Natural killer cell (primary cell): ENCODE measurements at regions not wholly inside any gene's neighbourhood (a gene's known extent, or its start where the extent isn't known, plus 50 kb on each side); places are given as distances from the start of the nearest gene placed in this dataset.

Source experiments
- ATAC-seq, 3 donors: fragments of 150-1000 bp in 2 of 3; fragments of 200-7000 bp in 1 of 3; cut with Tn5 transposase; 1 replicate in 1 of 3; 2 replicates in 2 of 3; pipeline ENCODE4 v1.10.0; 2021; ENCODE audit warnings: mild to moderate bottlenecking in 2 of 3, moderate library complexity in 2 of 3
- DNase-seq, 2 donors: peaks; one replicate each; pipeline versions ENCODE4 v3.0.0 to v3.0.0-alpha.2; 2013 to 2021; ENCODE audit warnings: mixed read lengths in 1 of 2
- H3K27ac ChIP-seq: one replicate; pipeline ENCODE4 v1.5.1; 2013; ENCODE audit warnings: mild to moderate bottlenecking, low read length
- H3K27me3 ChIP-seq: one replicate; pipeline ENCODE4 v1.6.1; 2013; ENCODE audit warnings: low read length; ENCODE audit not compliant: control insufficient read depth, insufficient read depth
- H3K36me3 ChIP-seq: one replicate; pipeline ENCODE4 v1.6.1; 2013; ENCODE audit warnings: low read length; ENCODE audit not compliant: control insufficient read depth, insufficient read depth
- H3K4me1 ChIP-seq: one replicate; pipeline ENCODE4 v1.6.1; 2013; ENCODE audit warnings: low read length; ENCODE audit not compliant: control insufficient read depth, insufficient read depth
- H3K4me3 ChIP-seq: one replicate; pipeline ENCODE4 v1.5.1; 2013; ENCODE audit warnings: low read length
- H3K9me3 ChIP-seq: one replicate; pipeline ENCODE4 v1.6.1; 2013; ENCODE audit warnings: low read length; ENCODE audit not compliant: control insufficient read depth, insufficient read depth
- H3K27ac Mint-ChIP-seq, 2 donors: one replicate each; pipeline ENCODE4 v1.8.0; 2022; ENCODE audit warnings: mild to moderate bottlenecking in 2 of 2, mixed read lengths in 2 of 2, moderate library complexity in 1 of 2
- H3K27me3 Mint-ChIP-seq, 2 donors: one replicate each; pipeline ENCODE4 v1.8.0; 2022; ENCODE audit warnings: low read depth in 2 of 2, mixed read lengths in 2 of 2
- H3K36me3 Mint-ChIP-seq: one replicate; pipeline ENCODE4 v1.8.0; 2022; ENCODE audit warnings: mixed read lengths
- H3K4me1 Mint-ChIP-seq, 2 donors: one replicate each; pipeline ENCODE4 v1.8.0; 2022; ENCODE audit warnings: mixed read lengths in 2 of 2
- H3K4me3 Mint-ChIP-seq: one replicate; pipeline ENCODE4 v1.8.0; 2022; ENCODE audit warnings: mild to moderate bottlenecking, moderate library complexity, mixed read lengths
- H3K9me3 Mint-ChIP-seq, 2 donors: one replicate each; pipeline ENCODE4 v1.8.0; 2022; ENCODE audit warnings: mixed read lengths in 2 of 2
- WGBS: methylation state at CpG from one replicate; pipeline ENCODE4 v1.1.7; 2013; ENCODE audit warnings: missing lambda C conversion rate; ENCODE audit not compliant: insufficient coverage; 5-methylcytosine and 5-hydroxymethylcytosine counted together
- intact Hi-C: fragments of 100-400 bp; cut with micrococcal nuclease; formaldehyde crosslinking; loops from one replicate; pipeline ENCODE4 v1.14.2; 2022
- TF ChIP-seq, protein P1 (sequence below): fragments of 200-600 bp; IDR thresholded peaks from one replicate; pipeline ENCODE4 v1.8.0; 2022; ENCODE audit warnings: antibody characterized with exemption

- Mint-ChIP-seq H3K9me3 (peaks cover 14 to 23% of the 10 kb centered on the region in 2 donors), H3K27me3 (no peaks in the 10 kb centered on the region), H3K4me3 (no peak overlapping the region), H3K4me1 (no peaks in the 10 kb centered on the region), H3K36me3 (no peaks in the 10 kb centered on the region), H3K27ac (no peak overlapping the region)
- TF ChIP-seq, protein P1, sequence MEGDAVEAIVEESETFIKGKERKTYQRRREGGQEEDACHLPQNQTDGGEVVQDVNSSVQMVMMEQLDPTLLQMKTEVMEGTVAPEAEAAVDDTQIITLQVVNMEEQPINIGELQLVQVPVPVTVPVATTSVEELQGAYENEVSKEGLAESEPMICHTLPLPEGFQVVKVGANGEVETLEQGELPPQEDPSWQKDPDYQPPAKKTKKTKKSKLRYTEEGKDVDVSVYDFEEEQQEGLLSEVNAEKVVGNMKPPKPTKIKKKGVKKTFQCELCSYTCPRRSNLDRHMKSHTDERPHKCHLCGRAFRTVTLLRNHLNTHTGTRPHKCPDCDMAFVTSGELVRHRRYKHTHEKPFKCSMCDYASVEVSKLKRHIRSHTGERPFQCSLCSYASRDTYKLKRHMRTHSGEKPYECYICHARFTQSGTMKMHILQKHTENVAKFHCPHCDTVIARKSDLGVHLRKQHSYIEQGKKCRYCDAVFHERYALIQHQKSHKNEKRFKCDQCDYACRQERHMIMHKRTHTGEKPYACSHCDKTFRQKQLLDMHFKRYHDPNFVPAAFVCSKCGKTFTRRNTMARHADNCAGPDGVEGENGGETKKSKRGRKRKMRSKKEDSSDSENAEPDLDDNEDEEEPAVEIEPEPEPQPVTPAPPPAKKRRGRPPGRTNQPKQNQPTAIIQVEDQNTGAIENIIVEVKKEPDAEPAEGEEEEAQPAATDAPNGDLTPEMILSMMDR = no peak
- 67% methylated on average over 2 of the region's 3 CpGs for WGBS
- ATAC-seq (no peak), DNase-seq (no peak)
- Histone ChIP-seq H3K9me3 (no peaks in the 10 kb centered on the region), H3K27me3 (no peaks in the 10 kb centered on the region), H3K36me3 (no peaks in the 10 kb centered on the region), H3K4me1 (no peaks in the 10 kb centered on the region), H3K27ac (no peak overlapping the region), H3K4me3 (no peak overlapping the region)
- intact Hi-C loops = no loop called here
These were observed 1289.1 kb downstream of the STIM2 start for GRCh38 chr4:28149762-28150161.

DNA sequence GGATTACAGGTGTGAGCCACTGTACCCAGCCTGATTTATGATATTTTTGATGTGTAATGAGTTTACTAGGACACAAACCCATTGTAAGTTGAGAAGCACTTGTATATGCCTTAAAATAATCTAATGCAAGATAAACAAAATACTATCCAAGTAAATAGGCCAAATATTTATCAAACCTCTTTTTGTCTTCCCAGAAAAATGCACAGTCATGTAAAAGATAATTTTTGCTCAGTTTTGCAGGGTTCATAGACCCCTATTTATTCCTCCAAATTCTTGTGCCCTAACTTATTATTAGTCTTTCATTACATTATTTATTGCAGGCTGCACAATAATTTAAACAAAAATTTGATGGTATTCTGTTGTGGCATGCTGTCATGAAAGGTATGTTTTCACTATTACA lies 1290.7 kb downstream of the STIM2 start:
- Mint-ChIP-seq H3K27me3 (no peaks in the 10 kb centered on the region), H3K36me3 (no peaks in the 10 kb centered on the region), H3K4me1 (no peaks in the 10 kb centered on the region), H3K9me3 (peaks cover 11 to 21% of the 10 kb centered on the region in 2 donors), H3K27ac (no peak overlapping the region), H3K4me3 (no peak overlapping the region)
- intact Hi-C loops = no loop called here
- TF ChIP-seq, protein P1 = no peak
- Histone ChIP-seq H3K9me3 (no peaks in the 10 kb centered on the region), H3K27me3 (no peaks in the 10 kb centered on the region), H3K4me1 (no peaks in the 10 kb centered on the region), H3K27ac (no peak overlapping the region), H3K4me3 (no peak overlapping the region), H3K36me3 (no peaks in the 10 kb centered on the region)
- no peak for DNase-seq
- ATAC-seq = no peak

DNA sequence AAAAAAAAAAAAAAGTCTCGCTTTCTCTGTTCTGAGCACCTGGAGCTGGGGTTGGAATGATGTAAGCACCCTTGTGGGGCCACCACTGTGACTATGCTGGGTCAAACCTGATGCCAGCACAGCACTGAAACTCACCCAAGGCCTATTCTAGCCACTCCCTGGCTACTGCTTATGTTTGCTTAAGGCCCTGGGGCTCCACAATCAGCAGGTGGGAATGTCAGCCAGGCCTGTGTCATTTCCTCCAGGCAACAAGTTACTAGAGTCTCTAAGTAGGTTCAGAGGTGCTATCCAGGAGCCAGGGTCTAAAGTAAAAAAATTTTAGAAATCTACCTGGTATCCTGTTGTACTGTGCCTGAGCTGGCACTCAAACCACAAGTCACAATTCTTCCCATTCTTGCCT lies 1306.8 kb downstream of the STIM2 start:
- H3K27me3 Mint-ChIP-seq = no peaks in the 10 kb centered on the region
- no peak overlapping the region for H3K4me3 Mint-ChIP-seq
- H3K9me3 Mint-ChIP-seq = peaks cover 20 to 25% of the 10 kb centered on the region in 2 donors
- H3K36me3 Mint-ChIP-seq = peaks cover 8% of the 10 kb centered on the region
- H3K27ac ChIP-seq = no peak overlapping the region
- H3K36me3 ChIP-seq = no peaks in the 10 kb centered on the region
- no peaks in the 10 kb centered on the region for H3K4me1 ChIP-seq
- H3K9me3 ChIP-seq = peaks cover 14% of the 10 kb centered on the region
- TF ChIP-seq, protein P1 = no peak
- no peaks in the 10 kb centered on the region for H3K27me3 ChIP-seq
- H3K4me1 Mint-ChIP-seq = no peaks in the 10 kb centered on the region
- H3K4me3 ChIP-seq = no peak overlapping the region
- DNase-seq = no peak
- no peak for ATAC-seq
- no peak overlapping the region for H3K27ac Mint-ChIP-seq
- WGBS = 67% methylated on average over 1 of the region's 1 CpG
- intact Hi-C loops = no loop called here

- Mint-ChIP-seq H3K36me3 (peaks cover 11% of the 10 kb centered on the region), H3K27ac (no peak overlapping the region), H3K9me3 (peaks cover 9% of the 10 kb centered on the region in 2 donors), H3K27me3 (no peaks in the 10 kb centered on the region), H3K4me3 (no peak overlapping the region), H3K4me1 (no peaks in the 10 kb centered on the region)
- Histone ChIP-seq H3K27ac (no peak overlapping the region), H3K4me3 (no peak overlapping the region), H3K27me3 (no peaks in the 10 kb centered on the region), H3K4me1 (no peaks in the 10 kb centered on the region), H3K36me3 (no peaks in the 10 kb centered on the region), H3K9me3 (no peaks in the 10 kb centered on the region)
- DNase-seq (no peak), ATAC-seq (no peak)
- TF ChIP-seq, protein P1 = no peak
- intact Hi-C loops = no loop called here
- WGBS = 85% methylated on average over 1 of the region's 1 CpG
These were observed 1316.3 kb downstream of the STIM2 start for GRCh38 chr4:28176942-28177341.
